NCI-H1436 treated with DMSO at 0.1 percent for 48 hours (cell line): ENCODE measurements at regions not wholly inside any gene's neighbourhood (a gene's known extent, or its start where the extent isn't known, plus 50 kb on each side); places are given as distances from the start of the nearest gene placed in this dataset.

Experiments used
- DNase-seq: peaks from one replicate; lab custom pipeline; 2025; lab: John Stamatoyannopoulos, UW

- DNase-seq: no peak
Measured at GRCh38 chr4:144574000-144574399, 72.0 kb upstream of the HHIP start.

- DNase-seq: no peak
Measured at GRCh38 chr4:144574509-144574908, 71.4 kb upstream of the HHIP start.

DNA sequence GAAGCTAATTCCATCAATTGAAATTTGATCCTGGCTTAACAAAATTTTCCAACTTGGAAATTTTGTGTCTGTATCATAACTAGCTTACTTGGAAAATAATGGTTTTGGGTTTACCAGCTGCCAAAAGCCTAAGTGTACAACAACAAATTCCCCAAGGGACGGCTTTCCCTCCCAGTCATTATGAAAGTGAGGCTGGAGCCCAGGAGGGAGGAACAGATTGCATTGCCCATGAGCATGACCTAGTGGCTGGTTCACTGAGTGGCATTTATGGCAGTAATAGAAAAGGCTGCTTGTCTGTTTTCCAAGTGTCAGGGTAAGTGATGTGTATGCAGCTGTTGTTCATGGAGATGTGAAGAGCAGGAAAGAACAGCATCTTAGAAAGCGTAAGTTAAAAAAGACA, 70.8 kb upstream of the HHIP start:
- DNase-seq: no peak

DNA sequence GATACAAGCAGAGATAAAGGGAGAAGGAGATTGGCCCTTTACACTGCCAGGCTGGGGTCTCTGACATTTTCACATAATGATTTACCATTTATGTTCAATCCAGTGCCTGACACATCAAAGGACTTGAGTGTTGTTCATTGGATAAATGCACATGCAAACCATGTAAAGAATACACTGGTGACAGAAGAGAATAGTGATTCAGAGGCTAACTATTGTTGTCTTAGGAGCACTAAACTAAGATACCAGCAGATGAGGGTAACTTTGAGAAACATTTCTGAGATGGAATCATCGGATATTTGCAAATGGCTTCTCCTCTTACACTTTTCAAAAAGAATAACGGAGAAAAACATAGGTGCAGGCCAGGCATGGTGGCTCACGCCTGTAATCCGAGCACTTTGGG, 67.3 kb upstream of the HHIP start:
- no peak for DNase-seq

DNA sequence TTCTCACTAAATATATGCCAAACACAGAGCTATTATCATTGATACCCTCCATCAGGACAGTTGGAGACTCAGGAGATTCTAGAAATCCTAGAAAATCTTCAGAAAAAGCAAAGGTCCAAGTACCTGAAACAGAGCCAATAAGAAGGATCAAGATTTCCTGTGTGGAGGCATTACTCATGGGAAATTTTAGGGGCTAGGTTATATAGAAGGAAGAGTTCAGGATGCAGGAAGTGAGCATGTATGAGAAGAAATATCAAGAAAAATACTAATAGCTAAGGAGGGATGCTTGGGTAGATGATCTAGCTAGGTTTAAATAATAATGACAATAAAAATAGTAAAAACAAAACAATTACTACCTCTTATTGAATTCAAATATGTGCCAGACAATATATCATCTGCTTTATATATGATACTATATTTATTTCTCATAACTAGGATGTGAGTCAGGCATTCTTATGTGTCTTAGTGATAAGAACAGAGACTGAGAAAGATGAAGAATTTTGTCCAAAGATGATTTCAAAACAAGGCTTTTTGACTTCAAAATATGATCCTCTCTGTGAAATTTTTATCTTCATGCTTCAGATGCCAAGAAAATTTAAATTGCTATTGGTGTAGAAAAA, 66.4 kb upstream of the HHIP start:
- no peak for DNase-seq

DNA sequence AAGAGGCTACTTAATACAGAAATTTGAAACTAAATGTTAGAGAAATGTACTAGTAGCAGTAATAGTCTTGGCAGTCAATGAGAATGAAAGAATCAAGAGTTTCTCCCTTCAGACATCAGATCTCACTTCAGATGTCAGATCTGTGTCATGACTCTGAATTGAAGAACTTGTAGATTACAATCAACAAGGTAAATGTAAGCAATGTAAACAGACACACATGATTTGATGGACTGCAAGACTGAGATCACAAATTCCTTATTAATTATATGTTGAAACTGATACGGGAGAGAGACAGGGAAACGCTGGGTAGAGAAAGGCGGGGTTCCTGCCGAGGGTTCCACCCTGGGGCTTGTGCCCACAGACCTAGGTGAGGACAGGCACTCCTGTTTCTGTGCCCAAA, 65.5 kb upstream of the HHIP start:
- no peak for DNase-seq

DNA sequence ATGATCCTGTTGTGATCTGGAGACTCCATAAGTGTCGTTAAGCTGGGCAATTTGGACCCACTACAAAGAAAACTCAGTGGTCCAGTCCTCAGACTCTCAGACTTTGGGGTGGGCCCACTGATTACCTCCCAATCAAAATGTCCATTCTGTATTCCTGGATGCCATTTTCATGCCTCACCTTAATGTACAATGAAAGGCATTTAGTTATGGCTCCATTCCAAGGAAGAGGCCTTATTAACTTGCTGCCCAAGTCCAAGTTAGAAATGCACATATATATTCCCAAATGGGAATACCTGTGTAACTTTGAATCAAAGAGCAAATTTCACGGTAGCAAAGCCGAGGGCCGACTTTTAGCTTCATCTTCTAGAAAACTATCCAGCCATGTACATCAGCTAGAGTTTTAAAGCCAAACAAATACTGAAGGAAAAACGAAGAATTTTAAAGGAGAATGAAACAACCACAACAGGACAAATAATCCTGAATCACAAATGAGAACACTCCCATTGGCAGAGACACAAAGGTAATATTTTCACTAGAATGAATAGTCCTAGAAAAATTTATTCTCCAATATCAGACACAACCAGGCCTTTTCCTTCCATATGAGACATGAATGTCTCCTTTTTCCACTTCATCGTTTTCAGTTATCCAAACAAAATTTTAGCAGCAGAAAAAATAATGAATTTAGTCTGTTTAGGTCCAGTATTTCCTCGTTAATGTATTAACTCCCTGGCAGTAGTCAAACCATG, 63.7 kb upstream of the HHIP start:
- DNase-seq: no peak

- no peak for DNase-seq
Measured at GRCh38 chr4:144582975-144583374, 63.0 kb upstream of the HHIP start.

DNA sequence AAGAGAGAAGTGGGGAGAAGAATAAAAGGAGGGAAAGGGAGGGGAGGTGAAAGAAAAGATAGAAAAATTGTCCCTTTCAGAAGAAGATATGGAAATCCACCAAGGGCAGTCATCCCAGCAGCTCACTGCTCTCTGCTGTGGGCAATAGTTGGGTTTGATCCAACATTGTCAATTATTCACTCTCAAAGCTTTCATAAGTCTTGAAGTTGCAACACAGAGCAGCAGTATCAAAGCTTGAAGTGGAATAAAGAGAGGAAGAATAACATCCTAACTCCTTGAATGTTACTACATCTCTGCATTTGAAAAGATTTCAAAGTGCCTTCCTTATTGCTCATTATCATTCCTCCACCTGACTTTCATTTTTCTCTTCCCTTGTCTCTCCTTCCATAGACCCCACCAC, 62.3 kb upstream of the HHIP start:
- no peak for DNase-seq

DNA sequence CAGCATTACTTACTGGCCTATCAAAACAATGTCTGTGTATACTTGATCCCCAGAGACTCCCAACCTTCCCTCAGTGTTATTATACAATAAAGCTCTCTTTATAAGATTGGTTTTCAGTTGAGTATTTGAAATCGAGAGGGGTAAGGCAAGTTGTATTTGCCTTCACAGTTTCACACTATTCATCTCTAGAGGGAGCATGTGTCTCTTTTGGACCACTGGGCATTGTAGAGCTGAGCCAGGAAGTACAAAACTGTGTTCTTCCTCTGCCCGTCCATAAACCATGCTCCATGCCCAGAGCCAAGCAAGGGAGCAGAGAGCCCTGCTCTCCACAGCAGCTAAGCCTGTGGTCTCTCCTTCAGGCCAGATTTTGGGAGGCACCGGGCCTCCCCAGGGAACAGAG, 61.5 kb upstream of the HHIP start:
- no peak for DNase-seq

DNA sequence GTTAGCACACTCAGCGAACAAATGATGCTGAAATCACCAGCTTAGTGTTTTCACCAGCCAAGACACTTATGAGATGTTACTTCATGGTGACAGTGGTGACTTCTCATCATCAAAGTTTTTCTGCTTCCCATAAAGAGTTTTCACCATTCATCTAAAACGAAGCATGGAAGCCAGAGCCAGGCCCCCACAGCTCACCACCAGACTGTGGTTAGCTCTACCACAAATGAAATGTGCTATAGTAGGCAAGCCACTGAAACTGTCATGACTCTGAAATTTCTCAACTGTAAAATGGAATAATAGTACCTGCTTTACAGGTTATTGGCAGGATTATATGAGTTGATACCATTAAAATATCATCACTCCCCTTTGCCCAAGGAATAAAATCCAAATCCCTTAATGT, 56.4 kb upstream of the HHIP start:
- DNase-seq: no peak

- DNase-seq: no peak
Measured at GRCh38 chr4:144590020-144590419, 55.9 kb upstream of the HHIP start.

GRCh38 chr4:144591401-144591800, 54.6 kb upstream of the HHIP start:
- peak; percentile 7 for DNase-seq

DNA sequence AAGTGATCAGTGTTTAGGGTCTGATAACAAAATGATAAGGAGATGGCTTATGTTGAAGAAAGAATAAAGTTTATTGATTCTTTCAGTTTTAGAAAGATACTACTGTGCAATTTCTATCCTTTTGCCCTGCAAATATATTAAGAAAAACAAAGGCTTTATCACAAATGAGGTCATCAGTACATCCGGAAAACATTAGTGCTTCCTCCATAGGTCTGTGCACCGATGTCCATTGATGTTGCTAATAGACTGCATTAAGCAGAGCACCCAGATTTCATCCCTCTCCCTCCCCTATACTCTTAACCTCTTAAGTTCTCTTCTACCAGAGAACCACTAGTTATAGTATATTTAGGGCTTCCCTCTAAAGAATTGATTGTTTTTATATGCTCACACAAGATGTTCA, 53.7 kb upstream of the HHIP start:
- no peak for DNase-seq

GRCh38 chr4:144594471-144594986, 51.4 kb upstream of the HHIP start:
- no peak for DNase-seq

- no peak for DNase-seq
Measured at GRCh38 chr4:144595681-144596080, 50.3 kb upstream of the HHIP start.
